Osteocyte (in vitro differentiated cells): ENCODE measurements at regions not wholly inside any gene's neighbourhood (a gene's known extent, or its start where the extent isn't known, plus 50 kb on each side); places are given as distances from the start of the nearest gene placed in this dataset.

Experiments
- DNase-seq: peaks from one replicate; pipeline ENCODE4 v3.0.0; 2021; ENCODE audit warnings: mixed read lengths; ENCODE audit not compliant: unreplicated experiment; ENCODE audit errors: extremely low spot score
- H3K27ac Mint-ChIP-seq: one replicate; pipeline ENCODE4 v1.8.0; 2021; ENCODE audit warnings: mild to moderate bottlenecking, mixed read lengths; ENCODE audit not compliant: unreplicated experiment
- H3K27me3 Mint-ChIP-seq: one replicate; pipeline ENCODE4 v1.8.0; 2021; ENCODE audit warnings: mixed read lengths; ENCODE audit not compliant: unreplicated experiment
- H3K36me3 Mint-ChIP-seq: one replicate; pipeline ENCODE4 v1.8.0; 2021; ENCODE audit warnings: mixed read lengths; ENCODE audit not compliant: unreplicated experiment
- H3K4me1 Mint-ChIP-seq: one replicate; pipeline ENCODE4 v1.8.0; 2021; ENCODE audit warnings: mixed read lengths; ENCODE audit not compliant: unreplicated experiment
- H3K4me3 Mint-ChIP-seq: one replicate; pipeline ENCODE4 v1.8.0; 2021; ENCODE audit warnings: mild to moderate bottlenecking, moderate library complexity, mixed read lengths; ENCODE audit not compliant: unreplicated experiment
- H3K9me3 Mint-ChIP-seq: one replicate; pipeline ENCODE4 v1.8.0; 2021; ENCODE audit warnings: mixed read lengths; ENCODE audit not compliant: unreplicated experiment
- TF ChIP-seq, protein P1 (sequence below): fragments of 200-600 bp; sonication (generic); IDR thresholded peaks from 2 replicates; pipeline ENCODE4 v1.5.0; 2021; ENCODE audit warnings: antibody characterized with exemption, mild to moderate bottlenecking, moderate library complexity

DNA sequence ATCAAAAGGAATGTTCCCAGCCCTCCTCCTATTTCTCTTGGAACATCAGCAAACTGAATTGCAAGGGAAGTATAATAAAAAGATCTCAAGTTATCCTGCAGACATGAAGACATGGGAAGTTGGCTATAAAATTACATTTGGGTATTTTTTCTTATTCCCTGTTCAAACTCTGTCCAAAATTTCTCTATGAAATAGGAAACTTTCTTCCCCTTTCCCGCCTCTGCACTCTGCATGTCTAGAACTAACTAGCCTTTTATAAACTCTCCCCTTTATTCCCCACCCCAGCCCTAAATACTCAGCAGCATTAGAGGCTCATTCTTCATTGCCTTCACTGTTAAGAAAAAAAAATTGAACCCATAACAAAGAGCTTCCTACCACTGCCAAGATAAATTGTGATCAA lies 126.7 kb upstream of the EDNRA start:
- H3K36me3 Mint-ChIP-seq = peaks cover 5% of the 10 kb centered on the region
- TF ChIP-seq, protein P1, sequence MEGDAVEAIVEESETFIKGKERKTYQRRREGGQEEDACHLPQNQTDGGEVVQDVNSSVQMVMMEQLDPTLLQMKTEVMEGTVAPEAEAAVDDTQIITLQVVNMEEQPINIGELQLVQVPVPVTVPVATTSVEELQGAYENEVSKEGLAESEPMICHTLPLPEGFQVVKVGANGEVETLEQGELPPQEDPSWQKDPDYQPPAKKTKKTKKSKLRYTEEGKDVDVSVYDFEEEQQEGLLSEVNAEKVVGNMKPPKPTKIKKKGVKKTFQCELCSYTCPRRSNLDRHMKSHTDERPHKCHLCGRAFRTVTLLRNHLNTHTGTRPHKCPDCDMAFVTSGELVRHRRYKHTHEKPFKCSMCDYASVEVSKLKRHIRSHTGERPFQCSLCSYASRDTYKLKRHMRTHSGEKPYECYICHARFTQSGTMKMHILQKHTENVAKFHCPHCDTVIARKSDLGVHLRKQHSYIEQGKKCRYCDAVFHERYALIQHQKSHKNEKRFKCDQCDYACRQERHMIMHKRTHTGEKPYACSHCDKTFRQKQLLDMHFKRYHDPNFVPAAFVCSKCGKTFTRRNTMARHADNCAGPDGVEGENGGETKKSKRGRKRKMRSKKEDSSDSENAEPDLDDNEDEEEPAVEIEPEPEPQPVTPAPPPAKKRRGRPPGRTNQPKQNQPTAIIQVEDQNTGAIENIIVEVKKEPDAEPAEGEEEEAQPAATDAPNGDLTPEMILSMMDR = no peak
- DNase-seq = no peak
- H3K4me1 Mint-ChIP-seq = peaks cover 5% of the 10 kb centered on the region
- H3K9me3 Mint-ChIP-seq = peaks cover 6% of the 10 kb centered on the region
- H3K4me3 Mint-ChIP-seq = no peak overlapping the region
- H3K27me3 Mint-ChIP-seq = no peaks in the 10 kb centered on the region
- no peak overlapping the region for H3K27ac Mint-ChIP-seq

DNA sequence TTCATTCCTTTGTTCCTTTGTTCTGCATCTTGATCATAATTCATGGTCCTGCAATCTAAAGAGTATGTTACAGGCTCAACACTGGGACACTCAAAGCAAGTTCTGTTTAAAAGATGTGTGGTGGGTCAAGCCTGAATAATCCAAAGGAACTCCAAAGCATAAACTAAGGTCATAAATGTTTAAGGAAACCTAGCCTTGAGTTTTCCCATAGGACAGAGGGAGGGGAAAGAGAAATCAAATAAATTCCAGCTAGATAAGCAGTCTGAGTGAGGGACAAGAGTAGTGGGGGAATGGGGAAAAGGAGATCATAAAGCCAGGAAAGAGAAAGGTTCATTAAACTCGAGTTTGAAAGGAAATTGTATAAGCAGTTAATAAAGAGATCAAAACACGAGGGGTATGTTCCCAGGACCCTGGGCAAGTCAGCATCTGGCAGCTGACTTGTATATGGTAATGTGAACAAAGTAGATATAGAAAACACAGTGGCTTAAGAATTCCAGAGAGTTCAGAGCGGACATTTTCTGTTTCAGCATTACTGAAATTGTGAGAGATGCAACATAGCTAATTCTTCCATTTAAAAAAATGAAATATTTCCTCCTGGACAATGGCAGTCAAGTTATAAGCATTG lies 125.8 kb upstream of the EDNRA start:
- Mint-ChIP-seq H3K4me3 (no peak overlapping the region), H3K27ac (no peak overlapping the region), H3K9me3 (peaks cover 6% of the 10 kb centered on the region), H3K4me1 (peaks cover 11% of the 10 kb centered on the region), H3K36me3 (peaks cover 3% of the 10 kb centered on the region), H3K27me3 (no peaks in the 10 kb centered on the region)
- DNase-seq = no peak
- TF ChIP-seq, protein P1 = no peak

DNA sequence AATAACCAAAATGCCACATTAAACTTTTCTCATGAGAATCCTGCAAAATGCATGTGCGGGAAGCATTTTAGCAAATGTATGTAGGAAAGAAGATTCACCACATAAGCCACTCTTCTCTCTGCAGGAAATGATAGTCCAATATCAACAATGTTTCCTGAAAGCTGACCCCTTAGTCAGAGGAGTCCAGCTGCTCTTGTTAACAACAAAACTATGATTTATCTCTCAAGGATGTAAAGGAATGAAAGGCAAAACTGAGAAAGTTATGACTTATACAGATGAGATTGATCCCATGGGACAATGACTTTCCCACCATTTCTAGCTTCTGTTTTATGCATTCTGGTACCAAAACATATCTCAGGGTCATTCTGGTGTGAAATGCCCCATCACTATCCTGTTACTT lies 125.0 kb upstream of the EDNRA start:
- no peak for DNase-seq
- H3K4me3 Mint-ChIP-seq = no peak overlapping the region
- peaks cover 6% of the 10 kb centered on the region for H3K9me3 Mint-ChIP-seq
- H3K36me3 Mint-ChIP-seq = peaks cover 3% of the 10 kb centered on the region
- no peak overlapping the region for H3K27ac Mint-ChIP-seq
- peaks cover 18% of the 10 kb centered on the region for H3K4me1 Mint-ChIP-seq
- H3K27me3 Mint-ChIP-seq = no peaks in the 10 kb centered on the region
- TF ChIP-seq, protein P1 = no peak

DNA sequence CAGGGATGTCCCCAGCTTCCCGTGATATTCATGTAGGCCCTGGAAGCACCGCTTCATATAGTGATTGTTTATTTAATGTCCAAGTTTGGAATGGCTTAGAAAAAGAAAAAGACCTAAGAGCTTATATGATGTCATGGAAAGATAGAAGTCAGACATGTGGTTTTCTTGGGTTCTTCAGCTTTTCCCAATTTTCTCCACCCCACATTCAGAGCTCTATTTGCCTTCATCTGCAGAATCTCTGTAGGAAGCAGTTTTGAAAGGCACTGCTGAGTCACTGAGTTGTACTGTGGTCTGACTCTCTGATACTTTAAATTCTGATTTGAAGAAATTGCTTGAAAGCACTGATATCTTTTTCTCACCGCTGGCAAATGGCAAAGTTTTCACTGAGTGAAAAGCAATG lies 120.6 kb upstream of the EDNRA start:
- DNase-seq = no peak
- Mint-ChIP-seq H3K4me1 (peaks cover 53% of the 10 kb centered on the region), H3K27ac (peak overlapping the region; percentile 94), H3K36me3 (no peaks in the 10 kb centered on the region), H3K27me3 (no peaks in the 10 kb centered on the region), H3K9me3 (no peaks in the 10 kb centered on the region), H3K4me3 (no peak overlapping the region)
- TF ChIP-seq, protein P1 = no peak

DNA sequence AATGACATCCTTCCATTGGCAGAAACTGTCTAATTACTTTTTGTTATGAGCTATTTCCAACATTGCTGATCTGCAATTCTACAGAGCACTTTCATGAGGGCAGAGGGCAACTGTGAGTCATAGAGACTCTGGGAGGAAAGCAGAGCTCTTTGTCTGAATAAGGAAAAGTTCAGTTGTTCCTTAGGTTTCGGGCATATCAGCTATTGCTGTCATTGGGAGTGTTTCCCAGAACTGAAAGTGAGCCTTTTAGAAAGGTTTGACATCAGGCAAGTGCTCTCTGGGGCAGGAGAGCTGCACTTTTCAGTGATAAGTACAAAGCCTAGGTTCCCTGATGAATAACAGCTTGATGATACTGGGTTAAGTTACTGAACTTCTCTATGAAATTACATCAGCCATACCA lies 119.2 kb upstream of the EDNRA start:
- no peak for DNase-seq
- H3K36me3 Mint-ChIP-seq = no peaks in the 10 kb centered on the region
- H3K27ac Mint-ChIP-seq = peak overlapping the region; percentile 94
- TF ChIP-seq, protein P1 = no peak
- H3K27me3 Mint-ChIP-seq = no peaks in the 10 kb centered on the region
- H3K4me1 Mint-ChIP-seq = peaks cover 64% of the 10 kb centered on the region
- no peaks in the 10 kb centered on the region for H3K9me3 Mint-ChIP-seq
- no peak overlapping the region for H3K4me3 Mint-ChIP-seq
